ENCODE measurements at regions not wholly inside any gene's neighbourhood (a gene's known extent, or its start where the extent isn't known, plus 50 kb on each side); places are given as distances from the start of the nearest gene placed in this dataset.

DNA sequence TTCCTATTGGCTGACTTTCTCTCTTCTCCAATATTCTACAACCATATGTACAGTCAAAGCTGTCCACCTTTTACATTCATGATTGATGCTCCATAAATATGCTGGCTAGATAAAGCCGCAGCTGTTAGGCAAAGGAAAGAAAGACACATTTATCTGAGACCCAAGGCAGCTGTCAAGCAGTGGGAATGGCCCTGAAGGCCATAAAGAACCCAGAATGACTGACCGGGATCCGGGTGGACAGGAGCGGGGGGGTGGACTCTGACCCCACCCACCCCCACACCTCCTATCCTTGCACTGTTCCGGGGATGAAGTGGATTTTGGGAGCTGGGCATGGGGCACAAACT is 116.4 kb downstream of the RTP5 start:
- FAIRE-seq (no peak), DNase-seq (ENCODE audit: low read depth in 1 of 2, low spot score in 2 of 2) (no peak)
- Histone ChIP-seq H4K8ac (ENCODE audit: extremely low read depth, insufficient read depth, low read length) (no peak overlapping the region), H2AFZ (ENCODE audit: low read length) (no peak overlapping the region), H4K91ac (replicated peaks; ENCODE audit: insufficient read length, low read length) (no peak overlapping the region), H3K56ac (replicated peaks; ENCODE audit: insufficient read length, low read depth, low read length) (no peak overlapping the region), H3K14ac (ENCODE audit: insufficient read length) (no peak overlapping the region), H4K20me1 (replicated peaks in 1 of 2; ENCODE audit: control insufficient read depth in 1 of 2, insufficient read depth in 2 of 2, low read length in 2 of 2) (no peaks in the 10 kb centered on the region), H3K9me3 (ENCODE audit: insufficient read depth in 2 of 2, low read depth in 1 of 2, low read length in 1 of 2) (peaks cover 10 to 43% of the 10 kb centered on the region in 2 experiments; a peak in 3 of 4 replicates), H3K4me2 (ENCODE audit: insufficient read depth in 1 of 2, low read depth in 2 of 2, low read length in 2 of 2) (no peak overlapping the region), H2AK5ac (ENCODE audit: low read depth, low read length) (no peak overlapping the region), H3K4me1 (replicated peaks in 1 of 4; ENCODE audit: control insufficient read depth in 3 of 4, insufficient read depth in 4 of 4, low read length in 3 of 4) (no peaks in the 10 kb centered on the region), H3K27ac (ENCODE audit: low read depth, low read length) (no peak overlapping the region), H3K36me3 (ENCODE audit: control insufficient read depth in 2 of 4, insufficient read depth in 4 of 4, low read length in 3 of 4) (no peaks in the 10 kb centered on the region), H3K23ac (ENCODE audit: insufficient read length) (no peak overlapping the region), H4K5ac (ENCODE audit: insufficient read length, low read depth, low read length) (no peak overlapping the region), H3K23me2 (ENCODE audit: low read depth, low read length) (peaks cover 14% of the 10 kb centered on the region; the same call in 1 of the 2 replicates), H2BK12ac (ENCODE audit: low read depth, low read length) (no peak overlapping the region), H3K18ac (ENCODE audit: extremely low read depth, low read length) (no peak overlapping the region), H3K9ac (replicated peaks in 1 of 4; ENCODE audit: extremely low read depth in 1 of 4, low read depth in 3 of 4, low read length in 3 of 4) (no peak overlapping the region), H2BK120ac (replicated peaks; ENCODE audit: low read depth, low read length) (no peak overlapping the region), H3K4ac (replicated peaks; ENCODE audit: insufficient read length, low read depth, low read length) (no peak overlapping the region), H3K27me3 (replicated peaks in 1 of 4; ENCODE audit: control insufficient read depth in 3 of 4, extremely low read depth in 1 of 4, insufficient read depth in 3 of 4, low read length in 3 of 4) (no peaks in the 10 kb centered on the region; a peak in 1 of 7 replicates), H2BK15ac (ENCODE audit: low read length) (no peak overlapping the region), H3K4me3 (ENCODE audit: extremely low read depth in 1 of 4, insufficient read depth in 2 of 4, low read depth in 3 of 4, low read length in 4 of 4) (no peak overlapping the region), H2BK5ac (ENCODE audit: low read depth, low read length) (no peak overlapping the region), H3K79me2 (ENCODE audit: control insufficient read depth in 1 of 2, insufficient read depth in 2 of 2, low read length in 2 of 2) (no peaks in the 10 kb centered on the region), H3K79me1 (ENCODE audit: low read depth, low read length) (no peaks in the 10 kb centered on the region), H2BK20ac (ENCODE audit: low read length) (no peak overlapping the region)
- 92% methylated on average over 5 of the region's 5 CpGs; no CpG with 5 or more reads in 1 of the 2 experiments for WGBS, 2 experiments (ENCODE audit: extremely low coverage in 1 of 2, insufficient coverage in 1 of 2, insufficient read length in 1 of 2, insufficient replicate concordance in 2 of 2, low coverage in 1 of 2, low lambda C conversion rate in 2 of 2, missing lambda C conversion rate in 1 of 2)
- TF ChIP-seq TAF7 (optimal IDR thresholded peaks at IDR 0.05; ENCODE audit: borderline replicate concordance, low read depth, low read length) (no peak), ATF2 (IDR thresholded peaks at IDR 0.05; ENCODE audit: low read length) (no peak), RAD21 (IDR thresholded peaks at IDR 0.05 in 1 of 2, conservative IDR thresholded peaks at IDR 0.05 in 1 of 2; ENCODE audit: low read depth in 2 of 2, low read length in 2 of 2) (no peak), CTBP2 (IDR thresholded peaks at IDR 0.05; ENCODE audit: borderline replicate concordance, insufficient read depth, insufficient read length, low read length) (no peak), BRCA1 (IDR thresholded peaks at IDR 0.05; ENCODE audit: low read depth, low read length) (no peak), BACH1 (IDR thresholded peaks at IDR 0.05; ENCODE audit: low read length) (no peak), ASH2L (IDR thresholded peaks at IDR 0.05; ENCODE audit: low read length) (no peak), YY1 (IDR thresholded peaks at IDR 0.05; ENCODE audit: low read depth, low read length) (no peak), SIN3A (conservative IDR thresholded peaks at IDR 0.05 in 1 of 2, IDR thresholded peaks at IDR 0.05 in 1 of 2; ENCODE audit: low read depth in 1 of 2, low read length in 2 of 2) (no peak), POLR2A (IDR thresholded peaks at IDR 0.05; ENCODE audit: control extremely low read depth in 1 of 2, low read depth in 2 of 2, low read length in 2 of 2) (no peak), CREB1 (IDR thresholded peaks at IDR 0.05) (no peak), GABPA (IDR thresholded peaks at IDR 0.05; ENCODE audit: borderline replicate concordance, insufficient read depth, low read length) (no peak)
- CTCF ChIA-PET (ENCODE audit: partially characterized antibody), result no interaction called here
- POLR2A ChIA-PET (ENCODE audit: partially characterized antibody), result no interaction called here

Data from H1 (cell line).